Panc1 (cell line): ENCODE measurements at regions not wholly inside any gene's neighbourhood (a gene's known extent, or its start where the extent isn't known, plus 50 kb on each side); places are given as distances from the start of the nearest gene placed in this dataset.

Experiments used
- POLR2AphosphoS5 ChIP-seq: IDR thresholded peaks from 2 replicates; pipeline ENCODE4 v1.6.1; 2012; ENCODE audit warnings: mild to moderate bottlenecking, low read depth, low read length, moderate library complexity
- SIN3A ChIP-seq: IDR thresholded peaks from 2 replicates; pipeline ENCODE4 v1.6.1; 2012; ENCODE audit warnings: low read depth, mild to moderate bottlenecking, low read length, moderate library complexity, borderline replicate concordance; ENCODE audit not compliant: insufficient read depth
- TCF7L2 ChIP-seq: IDR thresholded peaks from 2 replicates; pipeline ENCODE4 v1.6.1; 2011; ENCODE audit warnings: mild to moderate bottlenecking, low read depth, low read length, inconsistent platforms
- TF ChIP-seq, protein P1 (sequence below): fragments of 450-650 bp; IDR thresholded peaks from 2 replicates; pipeline ENCODE4 v1.5.1; 2017; ENCODE audit warnings: mild to moderate bottlenecking
- TF ChIP-seq, protein P2 (sequence below), 2 experiments: IDR thresholded peaks; 2 replicates each; pipeline ENCODE4 v1.6.1; 2011 to 2012; ENCODE audit warnings: low read depth in 2 of 2, control low read depth in 1 of 2, low read length in 1 of 2, mild to moderate bottlenecking in 1 of 2, moderate library complexity in 1 of 2; ENCODE audit not compliant: insufficient read depth in 1 of 2

DNA sequence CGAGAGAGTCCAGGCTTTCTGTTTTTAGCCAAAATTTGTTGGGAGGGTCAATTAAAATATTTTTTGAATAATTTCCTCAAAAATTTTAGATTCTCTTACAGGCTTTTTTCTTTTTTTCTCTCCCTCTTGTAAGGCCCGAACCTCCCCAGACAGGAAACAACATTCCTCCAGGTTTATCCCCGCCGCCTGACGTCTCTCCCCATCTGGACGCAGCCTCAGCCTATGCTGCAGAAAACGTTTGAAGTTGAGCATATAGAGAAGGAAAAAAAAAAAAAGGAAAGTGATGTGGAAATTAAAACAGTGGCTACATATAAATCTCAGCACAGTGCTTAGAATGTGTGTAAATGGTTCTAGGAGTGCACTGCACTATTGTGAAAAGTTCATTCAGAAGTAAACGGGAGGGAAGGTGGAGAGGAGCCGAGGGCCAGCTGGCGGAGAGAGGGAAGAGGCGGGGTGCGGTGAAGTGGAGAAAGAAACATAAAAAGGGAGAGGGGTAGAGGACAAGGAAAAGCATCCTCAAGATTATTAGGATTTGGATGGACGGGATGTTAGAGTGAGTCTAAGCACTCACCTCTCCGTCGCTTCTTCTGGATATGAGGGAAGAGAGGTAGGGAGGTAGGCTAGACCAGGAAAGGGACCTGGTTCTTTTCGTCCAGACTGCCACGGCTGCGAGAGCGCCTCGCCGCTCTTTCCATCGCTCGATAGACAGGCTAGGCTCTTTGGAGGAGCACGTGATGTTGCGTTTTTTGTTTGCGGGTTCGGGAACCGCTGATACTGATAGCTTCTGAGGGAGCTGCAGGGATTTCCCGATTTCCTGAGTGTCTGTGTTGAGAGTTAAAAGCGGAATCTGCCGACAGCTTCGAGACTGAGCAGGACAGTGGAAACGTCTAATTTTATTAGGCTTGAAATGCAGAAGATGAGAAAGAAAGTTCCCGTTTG lies 98.7 kb downstream of the TRIM27 start:
- TF ChIP-seq, protein P1, sequence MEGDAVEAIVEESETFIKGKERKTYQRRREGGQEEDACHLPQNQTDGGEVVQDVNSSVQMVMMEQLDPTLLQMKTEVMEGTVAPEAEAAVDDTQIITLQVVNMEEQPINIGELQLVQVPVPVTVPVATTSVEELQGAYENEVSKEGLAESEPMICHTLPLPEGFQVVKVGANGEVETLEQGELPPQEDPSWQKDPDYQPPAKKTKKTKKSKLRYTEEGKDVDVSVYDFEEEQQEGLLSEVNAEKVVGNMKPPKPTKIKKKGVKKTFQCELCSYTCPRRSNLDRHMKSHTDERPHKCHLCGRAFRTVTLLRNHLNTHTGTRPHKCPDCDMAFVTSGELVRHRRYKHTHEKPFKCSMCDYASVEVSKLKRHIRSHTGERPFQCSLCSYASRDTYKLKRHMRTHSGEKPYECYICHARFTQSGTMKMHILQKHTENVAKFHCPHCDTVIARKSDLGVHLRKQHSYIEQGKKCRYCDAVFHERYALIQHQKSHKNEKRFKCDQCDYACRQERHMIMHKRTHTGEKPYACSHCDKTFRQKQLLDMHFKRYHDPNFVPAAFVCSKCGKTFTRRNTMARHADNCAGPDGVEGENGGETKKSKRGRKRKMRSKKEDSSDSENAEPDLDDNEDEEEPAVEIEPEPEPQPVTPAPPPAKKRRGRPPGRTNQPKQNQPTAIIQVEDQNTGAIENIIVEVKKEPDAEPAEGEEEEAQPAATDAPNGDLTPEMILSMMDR, result no peak
- no peak for TF ChIP-seq POLR2AphosphoS5
- no peak for TF ChIP-seq SIN3A
- TF ChIP-seq, protein P2, sequence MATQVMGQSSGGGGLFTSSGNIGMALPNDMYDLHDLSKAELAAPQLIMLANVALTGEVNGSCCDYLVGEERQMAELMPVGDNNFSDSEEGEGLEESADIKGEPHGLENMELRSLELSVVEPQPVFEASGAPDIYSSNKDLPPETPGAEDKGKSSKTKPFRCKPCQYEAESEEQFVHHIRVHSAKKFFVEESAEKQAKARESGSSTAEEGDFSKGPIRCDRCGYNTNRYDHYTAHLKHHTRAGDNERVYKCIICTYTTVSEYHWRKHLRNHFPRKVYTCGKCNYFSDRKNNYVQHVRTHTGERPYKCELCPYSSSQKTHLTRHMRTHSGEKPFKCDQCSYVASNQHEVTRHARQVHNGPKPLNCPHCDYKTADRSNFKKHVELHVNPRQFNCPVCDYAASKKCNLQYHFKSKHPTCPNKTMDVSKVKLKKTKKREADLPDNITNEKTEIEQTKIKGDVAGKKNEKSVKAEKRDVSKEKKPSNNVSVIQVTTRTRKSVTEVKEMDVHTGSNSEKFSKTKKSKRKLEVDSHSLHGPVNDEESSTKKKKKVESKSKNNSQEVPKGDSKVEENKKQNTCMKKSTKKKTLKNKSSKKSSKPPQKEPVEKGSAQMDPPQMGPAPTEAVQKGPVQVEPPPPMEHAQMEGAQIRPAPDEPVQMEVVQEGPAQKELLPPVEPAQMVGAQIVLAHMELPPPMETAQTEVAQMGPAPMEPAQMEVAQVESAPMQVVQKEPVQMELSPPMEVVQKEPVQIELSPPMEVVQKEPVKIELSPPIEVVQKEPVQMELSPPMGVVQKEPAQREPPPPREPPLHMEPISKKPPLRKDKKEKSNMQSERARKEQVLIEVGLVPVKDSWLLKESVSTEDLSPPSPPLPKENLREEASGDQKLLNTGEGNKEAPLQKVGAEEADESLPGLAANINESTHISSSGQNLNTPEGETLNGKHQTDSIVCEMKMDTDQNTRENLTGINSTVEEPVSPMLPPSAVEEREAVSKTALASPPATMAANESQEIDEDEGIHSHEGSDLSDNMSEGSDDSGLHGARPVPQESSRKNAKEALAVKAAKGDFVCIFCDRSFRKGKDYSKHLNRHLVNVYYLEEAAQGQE (IDR thresholded peaks at IDR 0.05; ENCODE audit: insufficient read depth in 1 of 2, low read depth in 2 of 2, low read length in 1 of 2), result no peak
- TF ChIP-seq TCF7L2, result no peak
